Prostate gland (tissue), 2 donors: ENCODE measurements at regions not wholly inside any gene's neighbourhood (a gene's known extent, or its start where the extent isn't known, plus 50 kb on each side); places are given as distances from the start of the nearest gene placed in this dataset.

Experiments
- DNase-seq: peaks from one replicate; pipeline ENCODE4 v3.0.0-alpha.2; 2019; ENCODE audit warnings: low spot score
- H3K27ac ChIP-seq, 2 donors: fragments of 200-600 bp; sonication (generic); 2 replicates each; pipeline ENCODE4 v1.5.1; 2017 to 2019
- H3K27me3 ChIP-seq: fragments of 200-600 bp; sonication (generic); replicated peaks from 2 replicates; pipeline ENCODE4 v1.5.1; 2019; ENCODE audit not compliant: insufficient read depth
- H3K36me3 ChIP-seq, 2 donors: fragments of 200-600 bp; sonication (generic); 1 replicate in 1 of 2; 2 replicates in 1 of 2; pipeline versions ENCODE4 v1.5.1 to v1.8.1; 2017 to 2019
- H3K4me1 ChIP-seq: fragments of 200-600 bp; sonication (generic); replicated peaks from 2 replicates; pipeline ENCODE4 v1.5.1; 2019
- H3K4me3 ChIP-seq, 2 donors: fragments of 200-600 bp; sonication (generic); 2 replicates each; pipeline ENCODE4 v1.5.1; 2017 to 2019
- H3K9me3 ChIP-seq: fragments of 200-600 bp; sonication (generic); 2 replicates; pipeline ENCODE4 v1.5.1; 2017
- POLR2A ChIP-seq: fragments of 450-650 bp; IDR thresholded peaks from one replicate; pipeline ENCODE4 v1.6.1; 2016; ENCODE audit warnings: antibody characterized with exemption, mild to moderate bottlenecking
- POLR2AphosphoS5 ChIP-seq: sonication (generic); formaldehyde crosslinking; IDR thresholded peaks from one replicate; pipeline ENCODE4 v1.6.1; 2017; ENCODE audit warnings: antibody characterized with exemption
- WGBS: methylation state at CpG from one replicate; pipeline ENCODE4 v1.1.5; 2018; 5-methylcytosine and 5-hydroxymethylcytosine counted together
- intact Hi-C: fragments of 100-400 bp; cut with DNase I; formaldehyde crosslinking; loops from one replicate; pipeline ENCODE4 v1.14.2; 2022
- TF ChIP-seq, protein P1 (sequence below), 4 experiments: fragments of 200-600 bp in 2 of 4; fragments of 450-650 bp in 2 of 4; sonication (generic) in 2 of 4; IDR thresholded peaks; 1 replicate in 3 of 4; 2 replicates in 1 of 4; pipeline ENCODE4 v1.5.1; 2016 to 2019; ENCODE audit warnings: antibody characterized with exemption in 4 of 4, mild to moderate bottlenecking in 2 of 4, moderate library complexity in 2 of 4

GRCh38 chr3:13124631-13125030 is 51.4 kb upstream of the IQSEC1 start:
- intact Hi-C loops = no loop called here
- TF ChIP-seq, protein P1, sequence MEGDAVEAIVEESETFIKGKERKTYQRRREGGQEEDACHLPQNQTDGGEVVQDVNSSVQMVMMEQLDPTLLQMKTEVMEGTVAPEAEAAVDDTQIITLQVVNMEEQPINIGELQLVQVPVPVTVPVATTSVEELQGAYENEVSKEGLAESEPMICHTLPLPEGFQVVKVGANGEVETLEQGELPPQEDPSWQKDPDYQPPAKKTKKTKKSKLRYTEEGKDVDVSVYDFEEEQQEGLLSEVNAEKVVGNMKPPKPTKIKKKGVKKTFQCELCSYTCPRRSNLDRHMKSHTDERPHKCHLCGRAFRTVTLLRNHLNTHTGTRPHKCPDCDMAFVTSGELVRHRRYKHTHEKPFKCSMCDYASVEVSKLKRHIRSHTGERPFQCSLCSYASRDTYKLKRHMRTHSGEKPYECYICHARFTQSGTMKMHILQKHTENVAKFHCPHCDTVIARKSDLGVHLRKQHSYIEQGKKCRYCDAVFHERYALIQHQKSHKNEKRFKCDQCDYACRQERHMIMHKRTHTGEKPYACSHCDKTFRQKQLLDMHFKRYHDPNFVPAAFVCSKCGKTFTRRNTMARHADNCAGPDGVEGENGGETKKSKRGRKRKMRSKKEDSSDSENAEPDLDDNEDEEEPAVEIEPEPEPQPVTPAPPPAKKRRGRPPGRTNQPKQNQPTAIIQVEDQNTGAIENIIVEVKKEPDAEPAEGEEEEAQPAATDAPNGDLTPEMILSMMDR (IDR thresholded peaks at IDR 0.05) = no peak
- TF ChIP-seq POLR2A = no peak
- no peak for TF ChIP-seq POLR2AphosphoS5
- H3K4me3 ChIP-seq = no peak overlapping the region
- peaks cover 2% of the 10 kb centered on the region for H3K4me1 ChIP-seq
- no peaks in the 10 kb centered on the region for H3K36me3 ChIP-seq
- H3K9me3 ChIP-seq = no peaks in the 10 kb centered on the region
- WGBS = 81% methylated on average over 11 of the region's 11 CpGs
- no peak for DNase-seq
- H3K27ac ChIP-seq = no peak overlapping the region
- H3K27me3 ChIP-seq = no peaks in the 10 kb centered on the region

- Histone ChIP-seq H3K4me1 (peaks cover 3% of the 10 kb centered on the region), H3K27me3 (no peaks in the 10 kb centered on the region), H3K9me3 (no peaks in the 10 kb centered on the region), H3K27ac (no peak overlapping the region), H3K36me3 (no peaks in the 10 kb centered on the region), H3K4me3 (no peak overlapping the region)
- intact Hi-C loops = no loop called here
- 93% methylated on average over 11 of the region's 11 CpGs for WGBS
- no peak for TF ChIP-seq POLR2AphosphoS5
- TF ChIP-seq, protein P1 (IDR thresholded peaks at IDR 0.05) = no peak
- TF ChIP-seq POLR2A = no peak
- DNase-seq = no peak
Measured at GRCh38 chr3:13123765-13124164, 50.5 kb upstream of the IQSEC1 start.

DNA sequence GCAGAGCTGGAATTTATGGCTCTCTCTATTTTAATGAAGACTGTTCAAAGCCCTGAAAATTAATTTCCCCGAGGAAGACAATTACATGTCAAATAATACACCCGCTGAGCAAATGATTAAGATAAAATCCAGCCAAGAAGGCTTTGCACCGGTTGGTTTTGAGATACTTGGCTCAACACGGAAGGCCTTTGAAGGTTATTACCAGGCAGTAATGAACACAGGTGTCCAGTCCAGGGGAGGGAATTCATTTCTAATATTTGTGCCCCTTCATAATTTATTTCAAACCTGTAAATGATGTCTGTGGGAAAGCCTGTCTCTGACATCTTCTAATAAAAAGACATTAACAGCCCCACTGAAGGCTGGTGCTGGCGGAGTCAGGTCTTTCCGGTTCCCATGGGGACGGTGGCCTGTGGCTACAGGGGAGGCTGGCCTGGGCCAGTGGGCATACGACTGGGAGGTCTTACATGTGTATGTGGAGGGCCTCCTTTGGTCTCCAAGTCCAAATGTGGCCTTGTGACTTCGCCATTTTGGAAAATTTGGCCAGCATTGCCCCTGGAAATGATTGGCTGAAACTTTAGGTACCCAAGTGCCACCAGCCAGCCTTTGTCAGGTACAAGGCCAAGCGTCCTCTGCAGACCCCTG is 49.9 kb upstream of the IQSEC1 start:
- H3K27me3 ChIP-seq = no peaks in the 10 kb centered on the region
- intact Hi-C loops = no loop called here
- TF ChIP-seq POLR2AphosphoS5 = no peak
- no peak for TF ChIP-seq POLR2A
- TF ChIP-seq, protein P1 (IDR thresholded peaks at IDR 0.05) = no peak
- H3K4me3 ChIP-seq = no peak overlapping the region
- peaks cover 3% of the 10 kb centered on the region for H3K4me1 ChIP-seq
- no peak overlapping the region for H3K27ac ChIP-seq
- no peaks in the 10 kb centered on the region for H3K36me3 ChIP-seq
- 66% methylated on average over 10 of the region's 10 CpGs for WGBS
- DNase-seq = no peak
- H3K9me3 ChIP-seq = no peaks in the 10 kb centered on the region
